Lower lobe of right lung (tissue), 2 donors: ENCODE measurements at regions not wholly inside any gene's neighbourhood (a gene's known extent, or its start where the extent isn't known, plus 50 kb on each side); places are given as distances from the start of the nearest gene placed in this dataset.
A peak's percentile ranks its signal among the peaks of the same experiment; 100 is the strongest.

Source experiments
- ATAC-seq, 2 donors: fragments of 200-7000 bp; cut with Tn5 transposase; one replicate each; pipeline ENCODE4 v1.9.1; 2020 to 2022; ENCODE audit warnings: mild to moderate bottlenecking in 2 of 2, moderate library complexity in 2 of 2
- DNase-seq: peaks from one replicate; pipeline ENCODE4 v3.0.0-alpha.2; 2020
- H3K27ac ChIP-seq: fragments of 200-600 bp; one replicate; pipeline ENCODE4 v1.8.0; 2022
- H3K27me3 ChIP-seq: fragments of 200-600 bp; one replicate; pipeline ENCODE4 v1.8.0; 2022; ENCODE audit warnings: low read depth
- H3K36me3 ChIP-seq: fragments of 200-600 bp; one replicate; pipeline ENCODE4 v1.8.0; 2022; ENCODE audit warnings: mild to moderate bottlenecking
- H3K4me1 ChIP-seq: fragments of 200-600 bp; one replicate; pipeline ENCODE4 v1.8.0; 2022
- H3K4me3 ChIP-seq: fragments of 200-600 bp; one replicate; pipeline ENCODE4 v1.8.0; 2022; ENCODE audit warnings: mild to moderate bottlenecking
- H3K9me3 ChIP-seq: fragments of 200-600 bp; one replicate; pipeline ENCODE4 v1.8.0; 2022
- CTCF ChIP-seq: fragments of 200-600 bp; IDR thresholded peaks from one replicate; pipeline ENCODE4 v1.8.0; 2022; ENCODE audit warnings: antibody characterized with exemption, mild to moderate bottlenecking
- intact Hi-C: fragments of 100-400 bp; cut with DNase I; formaldehyde crosslinking; loops from one replicate; pipeline ENCODE4 v1.11.0; 2022
- donor health status: DM: no; HTN: yes; CAD: no; lungs with severe emphysema.

DNA sequence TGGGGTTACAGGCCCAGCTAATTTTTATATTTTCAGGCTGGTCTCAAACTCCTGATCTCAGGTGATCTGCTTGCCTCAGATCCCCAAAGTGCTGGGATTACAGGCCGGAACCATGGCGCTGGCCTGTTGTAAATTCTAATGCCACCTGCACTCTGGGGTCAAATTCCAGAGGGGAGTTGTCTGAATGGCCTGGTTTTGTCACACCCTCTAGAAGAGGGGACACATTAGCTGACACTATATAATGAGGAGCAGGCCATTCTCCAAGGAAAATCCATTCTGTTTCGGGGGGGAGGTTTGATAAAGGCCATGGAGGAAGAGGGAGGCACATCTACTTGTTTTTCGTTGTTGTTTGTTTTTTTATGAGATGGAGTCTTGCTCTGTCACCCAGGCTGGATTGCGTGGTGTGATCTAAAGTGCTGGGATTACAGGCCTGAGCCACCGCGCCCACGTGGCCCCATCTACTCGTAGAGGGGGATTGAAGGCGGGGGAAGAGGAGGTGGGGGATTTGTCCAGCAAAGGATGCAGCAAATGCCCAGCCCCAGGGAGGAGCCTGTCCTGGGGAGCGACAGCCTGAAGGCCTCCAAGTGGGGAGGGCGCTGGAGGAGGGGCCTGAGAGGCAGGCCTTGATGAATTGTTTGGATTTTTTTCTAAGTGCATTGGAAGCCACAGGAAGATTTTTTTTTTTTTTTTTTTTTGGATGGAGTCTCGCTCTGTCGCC, 78.4 kb upstream of the SLC45A1 start:
- Histone ChIP-seq H3K9me3 (no peaks in the 10 kb centered on the region), H3K36me3 (no peaks in the 10 kb centered on the region), H3K4me1 (peaks cover 15% of the 10 kb centered on the region), H3K27ac (peak overlapping the region; percentile 11), H3K27me3 (no peaks in the 10 kb centered on the region), H3K4me3 (no peak overlapping the region)
- ATAC-seq (peak; percentile 59 to 82), DNase-seq (peak; percentile 65)
- TF ChIP-seq CTCF = no peak
- intact Hi-C loops = no loop called here

- peak; percentile 67 for DNase-seq
- Histone ChIP-seq H3K9me3 (no peaks in the 10 kb centered on the region), H3K4me3 (no peak overlapping the region), H3K36me3 (no peaks in the 10 kb centered on the region), H3K27ac (no peak overlapping the region), H3K27me3 (no peaks in the 10 kb centered on the region), H3K4me1 (peaks cover 15% of the 10 kb centered on the region)
- TF ChIP-seq CTCF = peak; percentile 46
- ATAC-seq = peak; percentile 85 to 91
- intact Hi-C loops = no loop called here
Observed at GRCh38 chr1:8239039-8239305, 78.9 kb upstream of the SLC45A1 start.

DNA sequence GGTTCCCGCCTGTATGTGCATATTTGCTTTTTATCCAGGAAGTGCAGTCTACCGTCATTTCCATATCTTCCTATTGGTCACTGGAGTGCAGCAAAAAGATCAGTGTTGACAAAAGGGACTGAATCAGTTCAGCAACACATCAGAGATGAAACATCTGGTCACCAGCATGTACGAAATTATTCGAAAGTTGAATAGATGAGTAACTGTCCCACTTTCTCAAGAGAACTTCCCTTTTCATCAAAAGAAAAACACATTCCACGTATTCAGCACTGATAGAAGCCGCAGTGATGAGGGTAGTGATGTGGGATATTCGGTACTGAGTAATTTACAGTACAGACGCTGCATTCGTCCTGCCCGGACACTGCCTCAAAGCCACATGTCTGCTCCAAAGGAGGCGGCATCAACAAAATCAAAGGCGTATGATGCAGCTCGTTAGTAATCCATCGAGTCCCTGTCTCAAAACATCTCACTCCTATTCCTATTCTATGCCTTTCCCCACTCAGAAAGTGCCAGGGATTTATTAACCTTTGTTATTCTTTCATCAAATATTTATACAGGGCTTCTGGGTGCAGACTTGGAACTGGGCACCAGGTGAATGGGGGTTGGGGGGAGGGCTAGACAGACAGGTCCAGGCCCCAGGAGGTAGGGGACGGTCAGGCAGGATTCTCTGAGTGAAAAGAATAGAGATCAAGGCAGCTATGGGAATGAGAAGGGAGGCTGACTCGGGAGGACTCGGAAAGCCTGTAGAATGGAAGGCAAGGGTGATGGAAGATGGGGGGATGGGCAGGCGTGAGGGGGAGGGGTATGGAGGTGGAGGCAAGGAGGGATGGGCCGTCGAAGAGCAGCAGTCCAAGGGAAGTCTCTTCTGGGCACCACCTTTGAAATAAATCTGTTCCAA, 79.5 kb upstream of the SLC45A1 start:
- no peak for TF ChIP-seq CTCF
- no peak overlapping the region for H3K4me3 ChIP-seq
- H3K27ac ChIP-seq = no peak overlapping the region
- peaks cover 15% of the 10 kb centered on the region for H3K4me1 ChIP-seq
- no peaks in the 10 kb centered on the region for H3K27me3 ChIP-seq
- ATAC-seq (peak; percentile 32 to 61), DNase-seq (no peak)
- intact Hi-C loops = no loop called here
- no peaks in the 10 kb centered on the region for H3K36me3 ChIP-seq
- H3K9me3 ChIP-seq = no peaks in the 10 kb centered on the region

DNA sequence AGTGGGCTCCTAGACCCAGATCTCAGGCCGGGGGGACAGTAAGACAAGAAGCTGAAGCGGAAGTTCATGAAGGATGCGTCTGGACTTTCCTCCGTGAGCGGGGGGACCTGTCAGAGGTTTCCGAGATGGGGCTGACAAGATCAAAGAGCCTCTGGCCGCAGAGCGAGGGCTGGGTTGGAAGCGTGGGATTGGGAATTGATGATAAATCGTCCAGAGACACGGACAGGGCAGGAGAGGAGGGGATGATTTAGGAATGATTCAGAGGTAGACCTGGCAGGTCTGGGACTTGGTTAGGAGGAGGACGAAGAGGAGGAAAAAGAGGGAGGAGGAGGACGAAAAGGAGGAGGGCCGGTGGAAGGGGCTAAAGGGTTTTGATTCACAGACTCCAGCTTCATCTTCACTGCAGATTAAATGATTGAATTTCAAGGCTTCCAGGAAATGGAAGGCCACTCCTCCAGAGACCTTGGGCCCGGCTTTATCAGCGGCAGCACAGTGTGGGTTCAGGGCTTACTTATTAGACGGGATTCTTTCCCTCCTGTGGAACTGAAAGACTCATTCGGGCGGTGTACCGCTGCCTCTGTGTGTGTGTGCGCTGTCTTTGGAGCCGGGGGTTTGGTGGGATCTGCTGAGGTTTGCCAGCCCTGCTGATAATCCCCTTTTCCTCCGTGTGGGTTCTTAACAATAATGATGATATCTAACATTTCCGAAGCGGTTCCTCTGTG, 85.7 kb upstream of the SLC45A1 start:
- H3K36me3 ChIP-seq = no peaks in the 10 kb centered on the region
- H3K4me3 ChIP-seq = no peak overlapping the region
- H3K9me3 ChIP-seq = no peaks in the 10 kb centered on the region
- no peaks in the 10 kb centered on the region for H3K27me3 ChIP-seq
- ATAC-seq (no peak), DNase-seq (no peak)
- no peak overlapping the region for H3K27ac ChIP-seq
- intact Hi-C loops = no loop called here
- H3K4me1 ChIP-seq = no peaks in the 10 kb centered on the region
- TF ChIP-seq CTCF = no peak

- Histone ChIP-seq H3K27me3 (no peaks in the 10 kb centered on the region), H3K9me3 (no peaks in the 10 kb centered on the region), H3K36me3 (no peaks in the 10 kb centered on the region), H3K4me1 (peaks cover 2% of the 10 kb centered on the region), H3K27ac (no peak overlapping the region), H3K4me3 (no peak overlapping the region)
- DNase-seq (no peak), ATAC-seq (no peak)
- intact Hi-C loops = no loop called here
- no peak for TF ChIP-seq CTCF
Observed at GRCh38 chr1:8230292-8230621, 87.7 kb upstream of the SLC45A1 start.
